Breast epithelium (tissue), 4 donors: ENCODE measurements at regions not wholly inside any gene's neighbourhood (a gene's known extent, or its start where the extent isn't known, plus 50 kb on each side); places are given as distances from the start of the nearest gene placed in this dataset.

Experiments
- DNase-seq, 2 donors: peaks; one replicate each; pipeline ENCODE4 v3.0.0-alpha.2; 2019; ENCODE audit warnings: low spot score in 2 of 2
- H3K27ac ChIP-seq, 2 donors: fragments of 200-600 bp; sonication (generic) in 1 of 2; one replicate each; pipeline ENCODE4 v1.5.1; 2016 to 2019; ENCODE audit warnings: mild to moderate bottlenecking in 1 of 2
- H3K27me3 ChIP-seq, 2 donors: fragments of 200-600 bp; sonication (generic) in 1 of 2; one replicate each; pipeline versions ENCODE4 v1.5.1 to v1.6.0; 2017 to 2019; ENCODE audit warnings: control low read depth in 1 of 2, mild to moderate bottlenecking in 1 of 2
- H3K36me3 ChIP-seq: fragments of 200-600 bp; one replicate; pipeline ENCODE4 v1.5.1; 2019
- H3K4me1 ChIP-seq, 2 donors: fragments of 200-600 bp; sonication (generic); one replicate each; pipeline ENCODE4 v1.5.1; 2016 to 2019; ENCODE audit warnings: control low read depth in 1 of 2
- H3K4me3 ChIP-seq, 3 donors: fragments of 200-600 bp; sonication (generic); 1 replicate in 2 of 3; 2 replicates in 1 of 3; pipeline ENCODE4 v1.5.1; 2016 to 2019; ENCODE audit warnings: mild to moderate bottlenecking in 3 of 3, moderate library complexity in 2 of 3
- H3K9me3 ChIP-seq, 2 donors: fragments of 200-600 bp; sonication (generic) in 1 of 2; one replicate each; pipeline ENCODE4 v1.5.1; 2016 to 2019; ENCODE audit warnings: control low read depth in 1 of 2
- POLR2A ChIP-seq: fragments of 450-650 bp; IDR thresholded peaks from one replicate; pipeline ENCODE4 v1.6.1; 2016; ENCODE audit warnings: antibody characterized with exemption, mild to moderate bottlenecking, moderate library complexity
- POLR2AphosphoS5 ChIP-seq, 3 donors: sonication (generic); formaldehyde crosslinking; IDR thresholded peaks; one replicate each; pipeline ENCODE4 v1.6.1; 2017; ENCODE audit warnings: antibody characterized with exemption in 3 of 3
- intact Hi-C: fragments of 100-400 bp; cut with DNase I; formaldehyde crosslinking; loops from one replicate; pipeline ENCODE4 v1.15.1; 2023; ENCODE audit warnings: low total_unique reads
- TF ChIP-seq, protein P1 (sequence below), 3 donors: fragments of 450-650 bp; IDR thresholded peaks; one replicate each; pipeline ENCODE4 v1.5.1; 2016 to 2017; ENCODE audit warnings: antibody characterized with exemption in 3 of 3, mild to moderate bottlenecking in 3 of 3, moderate library complexity in 3 of 3

DNA sequence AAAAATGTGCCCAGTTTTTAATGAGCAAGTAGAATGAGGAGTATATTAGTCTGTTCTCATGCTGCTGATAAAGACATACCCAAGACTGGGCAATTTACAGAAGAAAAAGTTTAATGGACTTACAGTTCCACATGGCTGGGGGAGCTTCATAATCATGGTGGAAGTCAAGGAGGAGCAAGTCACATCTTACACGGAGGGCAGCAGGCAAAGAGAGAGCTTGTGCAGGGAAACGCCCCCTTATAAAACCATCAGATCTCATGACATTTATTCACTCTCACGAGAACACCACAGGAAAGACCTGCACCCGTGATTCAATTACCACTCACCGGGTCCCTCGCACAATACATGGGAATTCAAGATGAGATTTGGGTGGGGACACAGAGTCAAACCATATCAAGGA lies 111.7 kb upstream of the CNTN6 start:
- Histone ChIP-seq H3K4me3 (no peak overlapping the region), H3K27ac (no peak overlapping the region), H3K9me3 (peaks cover 0 to 6% of the 10 kb centered on the region in 2 donors), H3K27me3 (no peaks in the 10 kb centered on the region), H3K4me1 (no peaks in the 10 kb centered on the region), H3K36me3 (no peaks in the 10 kb centered on the region)
- TF ChIP-seq, protein P1, sequence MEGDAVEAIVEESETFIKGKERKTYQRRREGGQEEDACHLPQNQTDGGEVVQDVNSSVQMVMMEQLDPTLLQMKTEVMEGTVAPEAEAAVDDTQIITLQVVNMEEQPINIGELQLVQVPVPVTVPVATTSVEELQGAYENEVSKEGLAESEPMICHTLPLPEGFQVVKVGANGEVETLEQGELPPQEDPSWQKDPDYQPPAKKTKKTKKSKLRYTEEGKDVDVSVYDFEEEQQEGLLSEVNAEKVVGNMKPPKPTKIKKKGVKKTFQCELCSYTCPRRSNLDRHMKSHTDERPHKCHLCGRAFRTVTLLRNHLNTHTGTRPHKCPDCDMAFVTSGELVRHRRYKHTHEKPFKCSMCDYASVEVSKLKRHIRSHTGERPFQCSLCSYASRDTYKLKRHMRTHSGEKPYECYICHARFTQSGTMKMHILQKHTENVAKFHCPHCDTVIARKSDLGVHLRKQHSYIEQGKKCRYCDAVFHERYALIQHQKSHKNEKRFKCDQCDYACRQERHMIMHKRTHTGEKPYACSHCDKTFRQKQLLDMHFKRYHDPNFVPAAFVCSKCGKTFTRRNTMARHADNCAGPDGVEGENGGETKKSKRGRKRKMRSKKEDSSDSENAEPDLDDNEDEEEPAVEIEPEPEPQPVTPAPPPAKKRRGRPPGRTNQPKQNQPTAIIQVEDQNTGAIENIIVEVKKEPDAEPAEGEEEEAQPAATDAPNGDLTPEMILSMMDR (IDR thresholded peaks at IDR 0.05): no peak
- TF ChIP-seq POLR2AphosphoS5 (IDR thresholded peaks at IDR 0.05): no peak
- TF ChIP-seq POLR2A: no peak
- intact Hi-C loops: no loop called here
- DNase-seq: no peak

DNA sequence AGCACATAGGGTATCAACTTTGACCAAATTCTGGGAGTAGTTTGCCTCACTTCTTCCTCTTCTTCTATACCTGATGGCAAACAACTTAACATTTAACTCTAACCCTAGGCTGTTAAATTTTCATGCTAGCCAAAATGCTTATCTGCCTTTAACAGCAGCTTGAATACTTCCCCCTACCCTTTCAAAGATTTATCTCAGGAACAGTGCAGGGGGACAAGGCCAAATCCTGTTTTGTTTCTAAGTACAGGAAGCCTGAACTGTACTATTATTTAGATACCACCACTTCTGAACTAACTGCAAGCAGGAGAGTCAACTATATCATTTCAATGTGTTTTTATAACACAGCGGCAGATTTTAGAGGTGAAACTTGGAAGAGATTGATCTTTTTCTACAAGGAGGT lies 104.0 kb upstream of the CNTN6 start:
- Histone ChIP-seq H3K27me3 (no peaks in the 10 kb centered on the region), H3K4me1 (no peaks in the 10 kb centered on the region), H3K27ac (no peak overlapping the region), H3K4me3 (no peak overlapping the region), H3K36me3 (no peaks in the 10 kb centered on the region), H3K9me3 (no peaks in the 10 kb centered on the region)
- DNase-seq: no peak
- intact Hi-C loops: no loop called here
- TF ChIP-seq, protein P1 (IDR thresholded peaks at IDR 0.05): no peak
- no peak for TF ChIP-seq POLR2AphosphoS5 (IDR thresholded peaks at IDR 0.05)

DNA sequence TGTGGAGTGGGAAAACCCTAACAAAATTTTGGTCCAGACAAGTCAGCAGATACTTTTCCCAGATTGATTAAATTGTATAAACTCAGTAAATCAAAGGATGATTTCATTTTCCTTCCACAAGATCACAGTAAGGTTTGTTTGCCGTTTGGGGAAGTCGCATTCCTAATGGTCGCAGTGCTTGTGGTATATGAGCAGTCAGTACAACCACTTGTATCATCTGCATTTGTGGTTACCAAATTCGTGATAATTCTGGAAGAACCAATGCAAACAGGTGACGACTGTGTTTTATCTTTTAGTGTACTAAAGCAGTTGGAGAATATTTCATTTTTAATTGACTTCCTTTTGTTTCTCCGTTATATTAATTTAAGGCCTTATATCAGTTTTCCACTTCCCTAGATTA lies 100.0 kb upstream of the CNTN6 start:
- Histone ChIP-seq H3K9me3 (no peaks in the 10 kb centered on the region), H3K27ac (no peak overlapping the region), H3K4me3 (no peak overlapping the region), H3K36me3 (no peaks in the 10 kb centered on the region), H3K4me1 (no peaks in the 10 kb centered on the region), H3K27me3 (no peaks in the 10 kb centered on the region)
- intact Hi-C loops: no loop called here
- TF ChIP-seq, protein P1 (IDR thresholded peaks at IDR 0.05): no peak
- TF ChIP-seq POLR2A (no peak), POLR2AphosphoS5 (IDR thresholded peaks at IDR 0.05) (no peak)
- DNase-seq: no peak

DNA sequence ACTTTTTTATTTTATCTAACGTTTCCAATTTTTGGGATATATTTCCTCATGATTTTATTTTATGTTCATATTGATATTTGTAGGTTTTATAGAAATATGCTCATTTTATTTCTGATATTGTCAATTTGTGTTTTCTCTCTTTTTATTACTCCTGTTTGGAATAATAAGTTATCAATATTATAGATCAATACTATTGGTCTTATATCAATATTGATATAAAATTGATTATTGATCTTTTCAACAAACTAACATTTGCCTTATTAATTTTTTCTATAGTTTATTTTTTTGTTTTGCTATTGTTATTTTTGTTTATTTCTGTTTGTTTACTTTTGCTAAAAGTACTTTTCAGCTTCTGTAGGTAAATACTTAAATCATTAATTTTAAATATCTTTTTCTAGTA lies 90.8 kb upstream of the CNTN6 start:
- H3K27me3 ChIP-seq: no peaks in the 10 kb centered on the region
- H3K4me3 ChIP-seq: no peak overlapping the region
- DNase-seq: no peak
- H3K4me1 ChIP-seq: no peaks in the 10 kb centered on the region
- no peaks in the 10 kb centered on the region for H3K36me3 ChIP-seq
- TF ChIP-seq POLR2A (no peak), POLR2AphosphoS5 (IDR thresholded peaks at IDR 0.05) (no peak)
- TF ChIP-seq, protein P1 (IDR thresholded peaks at IDR 0.05): no peak
- H3K27ac ChIP-seq: no peak overlapping the region
- intact Hi-C loops: no loop called here
- no peaks in the 10 kb centered on the region for H3K9me3 ChIP-seq

DNA sequence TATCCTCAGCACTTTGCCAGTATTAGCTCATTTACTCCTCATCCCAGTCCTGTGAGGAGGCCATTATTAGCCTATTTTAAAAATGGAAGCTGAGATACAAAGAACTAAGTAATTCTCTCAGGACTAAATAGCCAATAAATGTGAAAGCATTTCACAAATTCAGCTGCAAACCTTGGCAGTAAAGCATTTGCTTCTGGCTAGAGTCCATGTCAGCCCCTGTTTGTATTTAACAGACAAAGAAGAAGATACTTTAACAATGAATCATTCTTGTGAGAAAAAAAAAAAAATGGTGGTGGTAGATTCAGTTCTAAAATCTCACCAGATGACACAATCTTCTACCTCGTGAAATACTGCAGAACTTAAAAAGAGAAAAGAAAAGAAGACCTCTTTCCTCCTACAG lies 85.0 kb upstream of the CNTN6 start:
- Histone ChIP-seq H3K27ac (no peak overlapping the region), H3K4me3 (no peak overlapping the region), H3K9me3 (peaks cover 0 to 4% of the 10 kb centered on the region in 2 donors), H3K27me3 (no peaks in the 10 kb centered on the region), H3K4me1 (no peaks in the 10 kb centered on the region), H3K36me3 (no peaks in the 10 kb centered on the region)
- intact Hi-C loops: loop anchor here (2.0 kb wide), 1 partner anchor 43 kb away; no protein-coding TSS in a partner anchor
- DNase-seq: no peak
- no peak for TF ChIP-seq POLR2A
- no peak for TF ChIP-seq POLR2AphosphoS5 (IDR thresholded peaks at IDR 0.05)
- TF ChIP-seq, protein P1 (IDR thresholded peaks at IDR 0.05): no peak
